Gastrocnemius medialis (tissue), 4 donors: ENCODE measurements at regions not wholly inside any gene's neighbourhood (a gene's known extent, or its start where the extent isn't known, plus 50 kb on each side); places are given as distances from the start of the nearest gene placed in this dataset.

Source experiments
- POLR2A ChIP-seq, 2 donors: fragments of 450-650 bp; IDR thresholded peaks; one replicate each; pipeline ENCODE4 v1.6.1; 2017; ENCODE audit warnings: antibody characterized with exemption in 2 of 2, mild to moderate bottlenecking in 2 of 2, moderate library complexity in 2 of 2
- TF ChIP-seq, protein P1 (sequence below), 5 experiments: fragments of 450-650 bp in 3 of 5; fragments of 200-600 bp in 2 of 5; sonication (generic) in 2 of 5; IDR thresholded peaks in 4 of 5; conservative IDR thresholded peaks in 1 of 5; 1 replicate in 4 of 5; 2 replicates in 1 of 5; pipeline ENCODE4 v1.5.1; 2016 to 2019; ENCODE audit warnings: antibody characterized with exemption in 5 of 5, mild to moderate bottlenecking in 3 of 5, moderate library complexity in 3 of 5

DNA sequence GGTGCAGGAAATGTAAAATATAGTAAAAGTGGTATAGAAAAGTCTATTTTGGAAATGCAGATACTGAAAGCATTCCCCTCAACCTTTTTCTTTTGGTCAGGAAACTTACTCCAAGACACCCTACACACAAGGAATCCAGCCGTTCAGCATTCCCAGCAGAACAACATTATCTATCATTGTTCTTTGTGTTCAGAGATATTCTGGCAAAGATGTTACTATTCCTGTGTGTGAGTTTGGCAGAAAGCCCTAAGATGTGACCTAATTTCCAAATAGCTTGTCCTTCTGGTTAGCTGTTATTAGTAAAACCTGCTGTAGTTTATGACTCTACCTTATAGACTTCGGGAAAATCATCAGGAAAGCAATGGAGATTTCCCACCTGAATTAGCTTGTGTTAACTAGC is 78.1 kb upstream of the PELI1 start:
- TF ChIP-seq, protein P1, sequence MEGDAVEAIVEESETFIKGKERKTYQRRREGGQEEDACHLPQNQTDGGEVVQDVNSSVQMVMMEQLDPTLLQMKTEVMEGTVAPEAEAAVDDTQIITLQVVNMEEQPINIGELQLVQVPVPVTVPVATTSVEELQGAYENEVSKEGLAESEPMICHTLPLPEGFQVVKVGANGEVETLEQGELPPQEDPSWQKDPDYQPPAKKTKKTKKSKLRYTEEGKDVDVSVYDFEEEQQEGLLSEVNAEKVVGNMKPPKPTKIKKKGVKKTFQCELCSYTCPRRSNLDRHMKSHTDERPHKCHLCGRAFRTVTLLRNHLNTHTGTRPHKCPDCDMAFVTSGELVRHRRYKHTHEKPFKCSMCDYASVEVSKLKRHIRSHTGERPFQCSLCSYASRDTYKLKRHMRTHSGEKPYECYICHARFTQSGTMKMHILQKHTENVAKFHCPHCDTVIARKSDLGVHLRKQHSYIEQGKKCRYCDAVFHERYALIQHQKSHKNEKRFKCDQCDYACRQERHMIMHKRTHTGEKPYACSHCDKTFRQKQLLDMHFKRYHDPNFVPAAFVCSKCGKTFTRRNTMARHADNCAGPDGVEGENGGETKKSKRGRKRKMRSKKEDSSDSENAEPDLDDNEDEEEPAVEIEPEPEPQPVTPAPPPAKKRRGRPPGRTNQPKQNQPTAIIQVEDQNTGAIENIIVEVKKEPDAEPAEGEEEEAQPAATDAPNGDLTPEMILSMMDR (IDR thresholded peaks at IDR 0.05 in 4 of 5, conservative IDR thresholded peaks at IDR 0.05 in 1 of 5), result no peak
- TF ChIP-seq POLR2A (IDR thresholded peaks at IDR 0.05), result no peak
